Stimulated activated CD4-positive, alpha-beta T cell treated with anti-CD3 and anti-CD28 coated beads, Interleukin-4, amount 100 ng/mL, for 4 hours (primary cell): ENCODE measurements at regions not wholly inside any gene's neighbourhood (a gene's known extent, or its start where the extent isn't known, plus 50 kb on each side); places are given as distances from the start of the nearest gene placed in this dataset.

Experiments
- DNase-seq, 2 experiments: peaks; one replicate each; pipeline ENCODE4 v3.0.0-alpha.2; 2020

- DNase-seq = no peak
Observed at GRCh38 chr20:63067721-63068560, 61.2 kb upstream of the BHLHE23 start.

GRCh38 chr20:63067266-63067635, 60.5 kb upstream of the BHLHE23 start:
- no peak for DNase-seq

GRCh38 chr20:63066506-63067265, 59.9 kb upstream of the BHLHE23 start:
- no peak for DNase-seq

GRCh38 chr20:63065911-63066310, 59.1 kb upstream of the BHLHE23 start:
- no peak for DNase-seq

- no peak for DNase-seq
Observed at GRCh38 chr20:63064745-63065711, 58.3 kb upstream of the BHLHE23 start.

- no peak for DNase-seq
Observed at GRCh38 chr20:63064310-63064709, 57.5 kb upstream of the BHLHE23 start.

GRCh38 chr20:63062188-63063140, 55.7 kb upstream of the BHLHE23 start:
- DNase-seq = no peak

GRCh38 chr20:63061771-63062100, 55.0 kb upstream of the BHLHE23 start:
- no peak for DNase-seq

- DNase-seq = no peak
Observed at GRCh38 chr20:63061051-63061770, 54.4 kb upstream of the BHLHE23 start.

- DNase-seq = no peak
Observed at GRCh38 chr20:63060057-63060991, 53.6 kb upstream of the BHLHE23 start.

GRCh38 chr20:63059684-63060056, 52.9 kb upstream of the BHLHE23 start:
- no peak for DNase-seq

GRCh38 chr20:63058696-63059335, 52.1 kb upstream of the BHLHE23 start:
- no peak for DNase-seq

- DNase-seq = no peak
Observed at GRCh38 chr20:63057171-63058117, 50.7 kb upstream of the BHLHE23 start.

GRCh38 chr20:63056236-63057170, 49.7 kb upstream of the BHLHE23 start:
- DNase-seq = peak in 1 of 2 experiments; percentile 48
